GM10248 (cell line): ENCODE measurements at regions not wholly inside any gene's neighbourhood (a gene's known extent, or its start where the extent isn't known, plus 50 kb on each side); places are given as distances from the start of the nearest gene placed in this dataset.

ENCODE experiments used
- CTCF ChIA-PET: fragments of 300-600 bp; sonication (Branson Sonifier 250); formaldehyde crosslinking; extraction: SDS; loops from one replicate; lab custom pipeline; 2021; ENCODE audit warnings: antibody characterized with exemption; lab: Yijun Ruan, JAX
- POLR2A ChIA-PET: fragments of 350-650 bp; sonication (Branson Sonifier 250); formaldehyde crosslinking; extraction: SDS; loops from one replicate; lab custom pipeline; 2020; ENCODE audit warnings: antibody characterized with exemption; lab: Yijun Ruan, JAX
- DNase-seq: peaks from one replicate; pipeline ENCODE4 v3.0.0; 2012; ENCODE audit errors: extremely low spot score
- TF ChIP-seq, protein P1 (sequence below): IDR thresholded peaks from 2 replicates; pipeline ENCODE4 v1.5.1; 2012; ENCODE audit warnings: mild to moderate bottlenecking, low read depth; ENCODE audit errors: extremely low read depth, missing control alignments, control extremely low read depth

DNA sequence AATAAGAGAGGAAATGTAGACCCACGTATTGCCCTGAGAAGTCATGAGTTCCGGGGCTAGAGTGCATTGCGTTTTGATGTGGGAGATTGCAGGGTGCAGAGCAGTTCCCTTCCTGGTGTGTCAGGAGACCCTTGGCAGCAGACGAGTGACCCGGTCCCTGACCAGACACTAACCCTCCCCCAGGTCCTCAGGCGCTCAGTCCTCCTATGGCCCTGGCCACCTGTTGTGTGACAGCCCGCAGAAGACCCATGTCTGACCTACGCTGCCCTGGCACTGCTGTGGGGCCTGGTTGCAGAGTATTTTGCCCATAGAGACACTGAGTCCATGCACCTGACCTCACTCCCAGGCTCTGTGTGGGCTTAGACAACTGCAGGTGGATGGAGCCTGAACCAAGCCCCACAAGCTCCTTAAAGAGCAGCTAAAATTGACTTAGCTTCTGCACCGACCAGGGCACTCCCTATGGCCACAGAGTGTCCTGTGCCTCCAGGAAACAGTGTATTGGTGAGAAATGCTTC, 833.8 kb downstream of the TBC1D22A start:
- no peak for DNase-seq
- TF ChIP-seq, protein P1, sequence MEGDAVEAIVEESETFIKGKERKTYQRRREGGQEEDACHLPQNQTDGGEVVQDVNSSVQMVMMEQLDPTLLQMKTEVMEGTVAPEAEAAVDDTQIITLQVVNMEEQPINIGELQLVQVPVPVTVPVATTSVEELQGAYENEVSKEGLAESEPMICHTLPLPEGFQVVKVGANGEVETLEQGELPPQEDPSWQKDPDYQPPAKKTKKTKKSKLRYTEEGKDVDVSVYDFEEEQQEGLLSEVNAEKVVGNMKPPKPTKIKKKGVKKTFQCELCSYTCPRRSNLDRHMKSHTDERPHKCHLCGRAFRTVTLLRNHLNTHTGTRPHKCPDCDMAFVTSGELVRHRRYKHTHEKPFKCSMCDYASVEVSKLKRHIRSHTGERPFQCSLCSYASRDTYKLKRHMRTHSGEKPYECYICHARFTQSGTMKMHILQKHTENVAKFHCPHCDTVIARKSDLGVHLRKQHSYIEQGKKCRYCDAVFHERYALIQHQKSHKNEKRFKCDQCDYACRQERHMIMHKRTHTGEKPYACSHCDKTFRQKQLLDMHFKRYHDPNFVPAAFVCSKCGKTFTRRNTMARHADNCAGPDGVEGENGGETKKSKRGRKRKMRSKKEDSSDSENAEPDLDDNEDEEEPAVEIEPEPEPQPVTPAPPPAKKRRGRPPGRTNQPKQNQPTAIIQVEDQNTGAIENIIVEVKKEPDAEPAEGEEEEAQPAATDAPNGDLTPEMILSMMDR: no peak
- ChIA-PET POLR2A (no interaction called here), CTCF (no interaction called here)

DNA sequence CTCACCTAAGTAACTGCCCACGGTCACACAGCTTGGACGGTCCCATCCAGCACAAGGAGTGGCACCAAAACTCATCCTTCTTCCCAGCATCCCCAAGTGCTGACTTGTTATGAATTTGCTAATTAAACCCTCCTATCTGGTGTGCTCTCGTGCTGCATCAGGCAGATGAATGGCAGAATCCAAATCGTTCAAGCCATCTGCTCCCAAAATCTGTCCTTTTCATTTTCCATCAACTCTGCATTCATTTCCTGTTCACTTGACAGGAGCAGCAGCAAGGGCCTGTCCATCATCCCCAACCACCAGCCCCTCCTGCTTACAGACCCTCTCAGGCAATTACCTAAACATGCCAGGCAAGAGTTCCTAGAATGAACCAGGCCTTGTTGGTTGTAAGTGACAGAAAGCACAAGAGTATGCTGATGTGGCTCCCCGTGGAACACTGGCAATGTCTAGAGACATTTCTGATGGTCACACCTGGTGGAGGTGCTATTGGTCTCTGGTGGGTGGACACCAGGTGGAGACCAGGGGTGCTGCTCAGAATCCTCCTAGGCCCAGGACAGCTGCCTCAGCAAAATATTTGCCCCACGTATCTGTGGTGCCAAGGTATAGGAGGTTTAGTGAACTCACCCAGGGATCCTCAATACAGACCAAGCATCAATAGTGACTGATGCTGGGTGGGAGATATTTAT, 832.5 kb downstream of the TBC1D22A start:
- POLR2A ChIA-PET: no interaction called here
- CTCF ChIA-PET: no interaction called here

DNA sequence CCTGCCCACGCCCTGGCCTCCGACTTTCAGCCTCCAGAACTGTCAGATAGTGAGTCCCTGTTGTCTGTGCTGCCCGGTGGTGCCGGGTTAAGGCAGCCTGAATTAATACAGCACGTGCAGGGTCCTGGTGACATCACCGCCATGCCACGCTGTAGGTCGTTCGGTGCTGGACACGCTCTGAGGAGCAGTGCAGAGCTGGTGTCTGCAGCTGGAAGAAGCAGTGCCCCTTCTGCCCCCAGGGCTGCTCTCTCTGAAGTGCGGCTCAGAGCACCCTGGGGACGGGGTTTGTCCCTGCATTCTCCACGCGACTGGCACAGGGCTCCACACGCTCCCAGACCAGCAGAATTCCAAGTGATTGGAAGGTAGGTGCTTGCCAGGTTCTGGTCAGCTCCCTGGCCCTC, 831.5 kb downstream of the TBC1D22A start:
- TF ChIP-seq, protein P1: no peak
- ChIA-PET CTCF (no interaction called here), POLR2A (no interaction called here)
- DNase-seq: no peak

More for the DNA sequence above, 832.5 kb downstream of the TBC1D22A start:
- TF ChIP-seq, protein P1: no peak
- no peak for DNase-seq

DNA sequence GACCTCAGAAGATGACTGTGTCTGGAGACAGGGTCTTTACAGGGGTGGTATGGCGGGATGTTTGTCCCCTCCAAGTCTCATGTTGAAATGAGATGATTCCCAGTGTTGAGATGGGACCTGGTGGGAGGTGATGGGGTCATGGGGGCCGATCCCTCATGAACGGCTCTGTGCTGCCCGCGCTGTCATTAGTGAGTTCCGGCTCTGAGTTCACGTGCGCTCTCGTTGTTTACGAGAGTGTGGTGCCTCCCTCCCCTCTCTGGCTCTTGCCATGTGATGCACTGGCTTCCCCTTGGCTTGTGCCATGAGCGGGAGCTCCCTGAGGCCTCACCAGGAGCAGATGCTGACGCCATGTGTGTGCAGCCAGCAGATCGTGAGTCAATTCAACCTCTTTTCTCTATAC, 830.8 kb downstream of the TBC1D22A start:
- TF ChIP-seq, protein P1: no peak
- ChIA-PET CTCF (no interaction called here), POLR2A (no interaction called here)
- DNase-seq: no peak

DNA sequence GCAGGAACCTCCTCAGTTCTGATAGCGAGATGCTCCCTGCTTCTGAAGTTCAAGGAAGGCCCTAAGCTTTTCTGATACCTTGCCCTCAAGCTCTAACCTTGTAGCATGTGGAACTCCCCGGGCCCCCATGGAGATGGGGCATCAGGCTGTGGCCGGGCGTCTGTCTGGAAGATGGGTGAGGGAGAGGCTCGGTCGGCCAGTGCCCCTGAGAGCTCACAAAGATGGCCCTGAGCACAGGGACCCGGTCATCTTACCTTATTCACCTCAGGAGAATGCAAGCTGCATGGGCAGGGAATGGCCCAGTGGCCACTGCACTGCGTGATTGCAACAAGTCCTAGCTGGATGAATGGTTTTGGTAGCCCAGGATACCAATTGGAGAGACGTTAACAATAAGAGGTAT, 830.3 kb downstream of the TBC1D22A start:
- CTCF ChIA-PET: no interaction called here
- TF ChIP-seq, protein P1: no peak
- POLR2A ChIA-PET: no interaction called here
- DNase-seq: no peak

DNA sequence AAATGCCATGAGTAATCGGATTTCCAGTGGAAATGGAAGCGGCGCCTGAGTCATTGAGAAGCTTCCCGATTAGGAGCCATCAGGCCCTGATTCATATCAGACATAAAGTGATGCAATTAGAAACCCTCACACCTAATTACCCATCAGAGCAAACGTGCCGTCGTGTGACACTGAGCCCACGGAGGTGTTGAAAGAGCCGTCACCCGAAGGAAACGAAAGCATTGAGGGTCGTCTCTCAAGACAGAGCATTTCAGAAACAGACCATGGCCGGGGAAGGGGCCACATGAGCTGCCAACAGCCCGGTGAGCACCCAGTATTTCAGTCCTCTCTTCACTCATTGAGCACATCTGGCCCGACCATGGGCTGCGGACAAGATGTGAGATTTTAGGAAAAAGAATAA, 829.3 kb downstream of the TBC1D22A start:
- POLR2A ChIA-PET: no interaction called here
- CTCF ChIA-PET: no interaction called here
- no peak for DNase-seq
- TF ChIP-seq, protein P1: no peak

DNA sequence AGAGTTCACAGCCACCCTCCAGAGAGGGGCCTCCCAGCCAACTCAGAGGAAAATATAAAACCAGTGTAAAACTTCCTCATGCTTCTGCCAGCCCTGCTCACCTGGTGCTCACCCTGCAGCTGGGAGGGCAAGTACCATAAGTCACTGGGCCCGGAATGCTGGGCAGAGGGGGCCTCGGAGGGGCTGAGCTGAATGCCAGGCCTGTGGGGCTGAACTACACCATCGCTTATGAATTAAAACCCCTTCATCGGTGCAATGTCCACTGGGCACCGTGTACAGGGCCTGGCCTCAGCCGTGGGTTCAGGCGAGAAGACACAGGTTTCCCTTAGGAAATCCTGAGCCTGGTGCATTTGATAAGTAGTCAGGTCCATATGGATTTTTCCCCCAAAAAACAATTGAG, 828.6 kb downstream of the TBC1D22A start:
- CTCF ChIA-PET: no interaction called here
- POLR2A ChIA-PET: no interaction called here

More for the DNA sequence above, 828.6 kb downstream of the TBC1D22A start:
- DNase-seq: no peak
- TF ChIP-seq, protein P1: no peak
